Endothelial cell of umbilical vein (primary cell): ENCODE measurements at regions not wholly inside any gene's neighbourhood (a gene's known extent, or its start where the extent isn't known, plus 50 kb on each side); places are given as distances from the start of the nearest gene placed in this dataset.

Experiments used
- BruUV-seq: library from RNA; stranded (reverse); fragments of 400-500 nt; replicated peaks from 2 replicates; lab custom pipeline; 2021; lab: Mats Ljungman, UMichigan
- CTCF ChIA-PET: fragments of 300-600, 350-600 bp; sonication (Branson Sonifier 250); formaldehyde crosslinking; loops from one replicate; lab custom pipeline; 2021; ENCODE audit warnings: antibody characterized with exemption, inconsistent platforms; lab: Charles Lee
- POLR2A ChIA-PET: fragments of 300-600, 350-600 bp; sonication (Branson Sonifier 250); formaldehyde crosslinking; loops from one replicate; lab custom pipeline; 2021; ENCODE audit warnings: antibody characterized with exemption, inconsistent platforms; lab: Charles Lee
- DNase-seq: peaks from one replicate; pipeline ENCODE4 v3.0.0-alpha.2; 2011; ENCODE audit warnings: low read depth, low spot score
- FAIRE-seq: peaks from 2 replicates; lab custom pipeline; 2011; peaks lifted over from hg19 to GRCh38; lab: Jason Lieb, UNC
- H2AFZ ChIP-seq: 2 replicates; pipeline ENCODE4 v1.6.0; 2012; ENCODE audit warnings: low read depth, low read length, control low read depth, inconsistent platforms
- H3K27ac ChIP-seq: 2 replicates; pipeline ENCODE4 v1.5.1; 2011; ENCODE audit warnings: low read depth, mild to moderate bottlenecking, control low read depth, low read length, moderate library complexity; ENCODE audit not compliant: insufficient read depth
- H3K27me3 ChIP-seq, 2 experiments: 2 replicates each; pipeline versions ENCODE4 v1.6.0 to v1.6.1; 2011; ENCODE audit warnings: low read length in 2 of 2, mixed read lengths in 1 of 2; ENCODE audit not compliant: control insufficient read depth in 2 of 2, insufficient read depth in 2 of 2
- H3K36me3 ChIP-seq, 2 experiments: 2 replicates in 1 of 2; 3 replicates in 1 of 2; pipeline ENCODE4 v1.5.1; 2011; ENCODE audit warnings: low read length in 2 of 2, mild to moderate bottlenecking in 1 of 2, moderate library complexity in 1 of 2; ENCODE audit not compliant: control insufficient read depth in 2 of 2, insufficient read depth in 2 of 2; ENCODE audit errors: extremely low read depth in 1 of 2
- H3K4me1 ChIP-seq: 3 replicates; pipeline ENCODE4 v1.5.1; 2011; ENCODE audit warnings: mild to moderate bottlenecking, low read length; ENCODE audit not compliant: control insufficient read depth, insufficient read depth; ENCODE audit errors: extremely low read depth
- H3K4me2 ChIP-seq: 2 replicates; pipeline ENCODE4 v1.6.1; 2011; ENCODE audit warnings: low read length, control low read depth, mixed read lengths; ENCODE audit not compliant: insufficient read depth
- H3K4me3 ChIP-seq, 3 experiments: fragments of 200-600 bp in 1 of 3; sonication (generic), shearing (Covaris generic) in 1 of 3; replicated peaks in 1 of 3; 2 replicates each; pipeline ENCODE4 v1.5.1; 2011 to 2016; ENCODE audit warnings: control low read depth in 3 of 3, low read length in 3 of 3, mild to moderate bottlenecking in 2 of 3, inconsistent platforms in 1 of 3, low read depth in 1 of 3, moderate library complexity in 1 of 3; ENCODE audit not compliant: insufficient read depth in 1 of 3
- H3K79me2 ChIP-seq: 2 replicates; pipeline ENCODE4 v1.6.0; 2012; ENCODE audit warnings: low read length, inconsistent platforms; ENCODE audit not compliant: control insufficient read depth, insufficient read depth
- H3K9ac ChIP-seq: replicated peaks from 2 replicates; pipeline ENCODE3; 2011; ENCODE audit warnings: low read length, control low read depth; ENCODE audit not compliant: insufficient read depth; ENCODE audit errors: extremely low read depth
- H3K9me1 ChIP-seq: replicated peaks from 3 replicates; pipeline ENCODE4 v1.6.0; 2011; ENCODE audit warnings: mild to moderate bottlenecking, low read length; ENCODE audit not compliant: control insufficient read depth, insufficient read depth; ENCODE audit errors: extremely low read depth
- H3K9me3 ChIP-seq: replicated peaks from 2 replicates; pipeline ENCODE4 v1.5.1; 2012; ENCODE audit warnings: low read length, inconsistent platforms; ENCODE audit not compliant: control insufficient read depth, insufficient read depth
- H4K20me1 ChIP-seq: replicated peaks from 2 replicates; pipeline ENCODE3; 2011; ENCODE audit warnings: mild to moderate bottlenecking, low read length; ENCODE audit not compliant: control insufficient read depth, insufficient read depth; ENCODE audit errors: extremely low read depth
- CTCF ChIP-seq, 2 donors: IDR thresholded peaks; 1 replicate in 1 of 2; 2 replicates in 1 of 2; pipeline ENCODE4 v1.5.1; 2011; ENCODE audit warnings: low read length in 2 of 2, mild to moderate bottlenecking in 2 of 2, moderate library complexity in 2 of 2, control low read depth in 1 of 2, inconsistent platforms in 1 of 2, low read depth in 1 of 2; ENCODE audit not compliant: insufficient read depth in 1 of 2; ENCODE audit errors: extremely low read depth in 1 of 2
- EZH2 ChIP-seq: IDR thresholded peaks from 2 replicates; pipeline ENCODE4 v1.6.1; 2012; ENCODE audit warnings: borderline replicate concordance, low read depth, mild to moderate bottlenecking, moderate library complexity, low read length, inconsistent platforms; ENCODE audit not compliant: severe bottlenecking
- FOS ChIP-seq: IDR thresholded peaks from 2 replicates; pipeline ENCODE4 v1.6.1; 2011; ENCODE audit warnings: mild to moderate bottlenecking, low read length, moderate library complexity, borderline replicate concordance; ENCODE audit not compliant: insufficient read depth
- GATA2 ChIP-seq: IDR thresholded peaks from 2 replicates; pipeline ENCODE4 v1.7.0; 2011; ENCODE audit warnings: low read depth, mild to moderate bottlenecking, moderate library complexity, mixed read lengths, low read length; ENCODE audit not compliant: insufficient read length, insufficient read depth
- JUN ChIP-seq: IDR thresholded peaks from 2 replicates; pipeline ENCODE4 v1.6.1; 2011; ENCODE audit warnings: borderline replicate concordance, low read depth; ENCODE audit not compliant: insufficient read length, insufficient read depth
- MAX ChIP-seq: IDR thresholded peaks from 2 replicates; pipeline ENCODE4 v1.6.1; 2011; ENCODE audit not compliant: insufficient read depth, insufficient read length
- MYC ChIP-seq: IDR thresholded peaks from one replicate; pipeline ENCODE4 v1.6.1; 2011; ENCODE audit warnings: mild to moderate bottlenecking, low read depth, low read length
- POLR2A ChIP-seq: IDR thresholded peaks from 2 replicates; pipeline ENCODE4 v1.6.1; 2012; ENCODE audit warnings: low read depth, mild to moderate bottlenecking, control low read depth, low read length
- POLR2AphosphoS5 ChIP-seq: IDR thresholded peaks from 2 replicates; pipeline ENCODE4 v1.6.1; 2012; ENCODE audit warnings: low read depth, mild to moderate bottlenecking, control low read depth, low read length, moderate library complexity; ENCODE audit not compliant: insufficient read depth
- dilution Hi-C: fragments of 300-500 bp; cut with MboI; formaldehyde crosslinking; loops from one replicate; pipeline ENCODE4 v1.15.0; 2019; ENCODE audit warnings: low sequenced_read_pairs; ENCODE audit not compliant: extremely low pct_ligation_motif_present
- intact Hi-C: fragments of 100-400 bp; cut with micrococcal nuclease; formaldehyde crosslinking; loops from one replicate; pipeline ENCODE4 v1.10.0; 2022

GRCh38 chr14:29064305-29064900, 297.8 kb downstream of the FOXG1 start:
- no peak overlapping the region for H3K9ac ChIP-seq
- intact Hi-C loops (no loop called here), dilution Hi-C loops (no loop called here)
- no peak overlapping the region for H3K27ac ChIP-seq
- H3K4me2 ChIP-seq, result no peak overlapping the region
- H2AFZ ChIP-seq, result no peak overlapping the region
- no peaks in the 10 kb centered on the region for H3K27me3 ChIP-seq
- ChIA-PET CTCF (no interaction called here), POLR2A (no interaction called here)
- no peaks in the 10 kb centered on the region for H3K9me3 ChIP-seq
- no TSS peak for BruUV-seq
- no peaks in the 10 kb centered on the region for H3K36me3 ChIP-seq
- no peaks in the 10 kb centered on the region for H4K20me1 ChIP-seq
- no peaks in the 10 kb centered on the region for H3K79me2 ChIP-seq
- H3K9me1 ChIP-seq, result no peaks in the 10 kb centered on the region
- TF ChIP-seq GATA2 (no peak), JUN (no peak), CTCF (IDR thresholded peaks at IDR 0.05; ENCODE audit: extremely low read depth in 1 of 2, insufficient read depth in 1 of 2, low read depth in 1 of 2, low read length in 2 of 2) (no peak), FOS (no peak), EZH2 (no peak), MAX (no peak), POLR2AphosphoS5 (no peak), MYC (no peak), POLR2A (no peak)
- H3K4me1 ChIP-seq, result no peaks in the 10 kb centered on the region
- no peak for FAIRE-seq
- no peak overlapping the region for H3K4me3 ChIP-seq
- no peak for DNase-seq
